RCC 7860 (cell line): ENCODE measurements at regions not wholly inside any gene's neighbourhood (a gene's known extent, or its start where the extent isn't known, plus 50 kb on each side); places are given as distances from the start of the nearest gene placed in this dataset.

Experiments used
- DNase-seq: peaks from one replicate; pipeline ENCODE4 v3.0.0-alpha.2; 2015; ENCODE audit warnings: low spot score
- FAIRE-seq: peaks from 2 replicates; lab custom pipeline; 2012; peaks lifted over from hg19 to GRCh38; lab: Jason Lieb, UNC

DNA sequence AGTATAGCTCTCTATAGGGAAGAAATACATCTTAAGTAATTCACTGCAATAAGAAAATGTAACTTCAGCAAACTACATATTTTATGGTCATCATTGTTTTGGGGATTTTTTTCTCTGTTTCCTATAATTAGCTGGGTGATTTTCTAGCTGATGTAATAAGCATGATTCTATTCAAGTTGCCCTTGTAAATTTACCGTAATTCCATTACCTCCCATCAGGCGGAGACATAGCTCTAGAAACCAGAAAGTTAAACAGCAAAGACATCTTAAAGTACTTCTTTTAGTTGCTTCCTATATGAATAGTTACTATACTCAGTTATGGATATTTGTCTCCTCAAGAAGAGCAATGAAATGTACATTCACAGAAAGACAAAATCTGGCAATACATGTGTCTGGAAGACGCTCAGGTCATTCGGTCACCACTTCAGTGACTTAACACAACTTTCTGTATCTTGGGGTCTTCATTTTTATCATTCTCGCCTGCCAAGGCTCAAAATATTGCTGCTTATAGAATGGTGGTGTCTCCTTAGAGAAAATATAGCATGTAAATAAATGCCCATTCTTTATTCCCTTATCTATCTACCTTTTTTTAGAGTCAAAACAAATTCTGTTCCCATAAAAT is 239.9 kb upstream of the ZC3H12C start:
- FAIRE-seq (peak; percentile 67), DNase-seq (peak; percentile 37)

DNA sequence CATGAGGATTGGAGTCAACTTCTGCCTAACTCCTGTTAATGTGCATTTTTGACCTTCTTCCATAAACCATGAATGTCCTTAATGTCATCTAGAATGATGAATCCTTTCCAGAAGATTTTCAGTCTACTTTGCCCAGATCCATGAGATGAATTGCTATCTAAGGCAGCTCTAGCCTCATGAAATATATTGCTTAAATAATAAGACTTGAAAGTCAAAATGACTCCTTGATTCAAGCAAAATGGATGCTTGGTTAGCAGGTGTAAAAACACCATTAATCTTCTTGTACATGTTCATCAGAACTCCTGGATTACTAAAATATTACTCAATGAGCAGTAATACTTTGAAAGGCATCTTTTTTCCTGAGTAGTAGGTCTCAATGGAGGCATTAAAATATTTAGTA is 238.5 kb upstream of the ZC3H12C start:
- DNase-seq (no peak), FAIRE-seq (no peak)

DNA sequence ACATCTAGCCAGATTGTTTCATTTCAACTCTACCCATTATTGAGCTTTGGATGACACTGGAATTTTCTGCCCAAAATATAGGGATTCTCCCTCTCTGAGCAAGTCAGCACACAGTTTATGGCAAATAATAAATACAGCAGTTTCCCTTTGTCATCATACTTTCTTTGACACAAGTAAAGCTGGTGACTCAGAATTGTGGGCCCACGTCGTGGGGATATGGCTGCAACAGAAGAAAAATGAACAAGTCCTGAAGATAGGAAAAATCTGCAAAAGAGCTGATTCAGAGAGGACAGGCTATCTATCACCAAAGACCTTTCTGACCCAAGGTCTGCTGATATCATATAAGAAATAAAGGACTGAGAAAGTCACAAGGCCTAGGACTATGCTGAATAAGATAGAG is 236.3 kb upstream of the ZC3H12C start:
- FAIRE-seq: no peak
- DNase-seq: no peak

DNA sequence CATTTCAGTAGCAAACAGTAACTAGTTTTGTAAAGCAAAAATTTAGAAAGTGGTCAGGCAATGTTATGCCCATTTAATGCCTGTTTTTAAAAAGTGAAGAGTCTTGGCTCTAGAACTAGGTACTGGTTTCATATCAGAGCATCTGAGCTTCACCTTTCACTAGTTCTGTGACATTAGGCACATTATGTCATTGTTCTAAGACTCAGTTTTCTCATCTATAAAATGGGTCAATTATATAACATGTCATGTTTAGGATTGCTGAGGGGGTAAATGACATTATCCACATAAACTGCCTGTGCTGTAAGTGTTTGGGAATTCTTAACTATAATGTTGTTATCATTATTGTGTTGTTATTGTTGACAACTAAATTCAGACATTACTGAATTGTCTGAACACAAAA is 235.6 kb upstream of the ZC3H12C start:
- FAIRE-seq (no peak), DNase-seq (no peak)

DNA sequence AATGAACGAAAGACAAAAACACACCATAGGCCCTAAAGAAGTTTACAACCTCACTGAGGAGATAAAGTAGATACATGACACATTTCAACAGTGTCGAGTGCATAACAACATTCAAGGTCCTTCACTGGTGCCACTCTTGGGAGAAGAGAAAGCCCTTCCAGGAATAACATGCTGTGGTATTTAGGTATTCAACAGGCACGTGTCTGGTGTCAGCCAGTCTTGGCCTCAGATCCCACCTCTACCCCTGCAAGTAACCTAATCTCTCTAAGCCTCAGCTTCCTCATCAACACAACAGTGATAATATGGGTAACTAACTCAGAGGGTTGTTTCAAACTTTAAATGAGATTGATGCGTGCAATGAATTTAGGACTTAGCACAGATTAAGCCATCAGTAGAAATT is 235.0 kb upstream of the ZC3H12C start:
- DNase-seq (no peak), FAIRE-seq (no peak)

DNA sequence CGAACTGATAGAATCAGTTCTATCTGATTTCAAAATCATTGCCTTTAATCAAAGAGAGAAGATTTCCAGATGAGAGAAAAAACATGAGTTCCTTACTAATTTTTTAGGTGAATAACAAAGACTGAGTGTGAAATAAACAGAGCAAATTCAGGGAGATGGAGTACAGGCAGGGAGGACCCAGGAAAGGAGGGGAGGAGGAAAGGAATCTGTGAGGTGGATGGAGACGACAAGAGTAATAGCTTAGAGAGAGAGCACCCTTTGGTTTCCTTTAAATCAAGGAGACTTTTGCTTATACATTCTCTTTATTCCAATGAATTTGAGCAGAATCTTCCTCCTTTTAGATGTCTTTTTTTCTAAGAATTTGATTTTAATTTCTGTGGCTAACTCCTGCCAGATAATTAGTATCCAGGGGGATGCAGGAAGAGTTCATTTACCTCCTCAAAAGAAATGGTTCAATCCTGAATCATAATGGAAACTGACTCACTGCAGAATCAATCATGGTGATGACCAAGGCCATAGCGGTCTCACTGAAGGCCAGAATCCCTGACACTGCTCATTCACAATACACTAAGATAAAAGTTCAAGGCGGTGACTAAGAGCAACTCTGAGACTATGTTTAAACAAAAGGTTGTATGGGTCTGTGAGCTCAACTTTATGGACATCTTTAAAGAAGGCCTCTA is 234.0 kb upstream of the ZC3H12C start:
- peak; percentile 89 for FAIRE-seq
- peak; percentile 88 for DNase-seq

DNA sequence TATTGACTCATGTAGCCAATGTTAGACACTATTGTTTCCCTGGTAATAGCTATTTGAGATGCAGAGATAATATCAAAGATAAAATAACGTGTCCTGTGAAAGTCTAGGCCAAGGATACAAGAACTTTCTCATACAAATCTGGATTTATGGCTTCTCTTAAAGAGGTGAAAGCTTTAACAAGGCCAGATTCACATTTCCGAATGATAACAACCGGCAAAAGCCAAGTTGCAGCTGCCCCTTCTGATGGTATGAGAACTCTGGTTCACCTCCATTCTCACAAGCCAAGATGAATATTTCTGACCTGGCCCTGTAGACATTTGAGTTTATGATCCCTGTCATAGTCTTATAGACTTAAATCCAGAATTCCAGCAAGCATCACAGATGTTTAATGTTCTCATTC is 230.4 kb upstream of the ZC3H12C start:
- DNase-seq (no peak), FAIRE-seq (no peak)

DNA sequence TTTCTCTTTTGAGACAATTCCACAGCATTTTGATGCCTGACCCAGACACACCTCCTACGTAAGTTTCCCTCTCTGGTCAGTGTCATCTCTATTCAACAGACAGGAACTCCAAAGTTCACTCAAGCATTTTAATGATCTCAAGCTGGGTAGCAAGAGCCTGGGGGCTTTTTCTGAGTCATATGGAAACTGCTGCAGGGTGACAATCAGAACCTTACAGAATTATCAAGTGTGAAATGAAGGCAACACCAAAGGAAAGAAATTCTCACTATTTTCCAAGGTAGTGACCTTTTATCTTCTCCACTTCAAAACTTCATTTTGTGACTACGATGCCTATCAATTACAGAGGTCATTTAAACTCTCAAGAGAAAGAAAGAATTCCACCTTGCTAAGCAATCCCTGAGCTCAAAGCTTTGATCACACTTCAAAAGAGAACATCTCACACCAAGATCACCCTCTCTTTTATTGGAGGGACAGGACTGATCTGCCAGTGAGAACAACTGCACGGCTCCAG is 229.0 kb upstream of the ZC3H12C start:
- FAIRE-seq (peak; percentile 60), DNase-seq (peak; percentile 59)

DNA sequence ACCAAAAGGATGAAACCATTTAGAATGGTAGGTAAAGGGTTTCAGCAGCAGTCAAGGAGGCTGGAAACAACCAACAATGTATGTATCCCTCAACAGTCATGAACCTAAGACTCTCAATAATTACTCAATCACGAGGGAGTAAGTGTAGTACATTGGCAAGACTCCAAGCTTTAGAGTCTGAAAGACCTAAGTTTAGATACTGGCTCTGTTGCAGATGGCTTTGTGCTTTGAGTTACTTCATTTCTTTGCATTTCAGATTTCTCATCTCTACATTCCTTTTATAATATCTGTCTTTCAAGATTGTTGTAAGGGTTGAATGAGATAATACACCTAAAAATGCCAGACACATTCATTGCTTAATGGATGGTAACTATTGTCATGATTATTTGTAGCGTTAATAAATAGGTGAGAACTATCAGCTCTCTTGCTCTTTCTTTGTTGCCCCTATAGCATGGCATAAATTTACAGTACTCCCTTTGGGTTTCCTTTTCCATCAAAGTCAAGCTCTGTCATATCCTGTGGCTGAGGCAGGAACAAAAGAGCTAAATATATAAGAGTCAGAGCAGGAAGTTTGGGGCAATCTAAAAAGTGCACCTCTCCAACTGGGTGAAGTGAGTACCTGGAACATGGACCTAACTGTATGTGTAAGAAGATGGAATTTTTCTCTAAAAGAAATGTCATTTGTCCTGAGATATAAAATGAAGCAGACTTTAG is 228.2 kb upstream of the ZC3H12C start:
- no peak for FAIRE-seq

DNA sequence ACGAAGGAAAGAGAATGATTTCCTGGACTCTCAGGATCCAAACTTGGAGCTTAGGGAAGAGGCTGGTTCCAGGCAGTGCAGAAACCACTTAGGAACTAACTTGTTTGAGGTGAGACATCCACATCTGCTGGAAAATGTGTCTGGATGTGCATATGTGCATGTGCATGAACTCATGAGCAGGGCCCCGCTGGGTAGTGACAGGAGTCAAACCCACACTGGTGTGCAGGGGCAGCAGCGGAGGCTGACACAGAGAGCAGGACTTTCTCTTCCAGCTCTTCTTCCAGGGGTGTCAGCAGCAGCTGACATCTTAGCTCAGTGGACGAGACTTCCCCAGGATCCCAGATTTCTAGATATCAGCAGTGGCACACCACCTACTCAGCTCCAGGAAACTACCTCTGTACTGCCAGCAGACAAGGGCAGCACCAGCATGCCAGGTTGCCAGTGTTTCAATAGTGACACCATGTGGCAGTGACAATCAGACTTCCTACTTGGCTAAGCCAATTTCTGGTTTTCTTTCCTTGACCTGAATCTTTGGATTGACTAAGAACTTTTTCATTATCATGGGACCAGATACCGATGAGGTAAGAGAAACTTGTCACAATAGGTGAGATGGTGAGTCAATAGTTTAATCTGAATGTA is 227.5 kb upstream of the ZC3H12C start:
- FAIRE-seq (no peak), DNase-seq (peak; percentile 15)

More for the DNA sequence above, 228.2 kb upstream of the ZC3H12C start:
- DNase-seq: peak; percentile 24

DNA sequence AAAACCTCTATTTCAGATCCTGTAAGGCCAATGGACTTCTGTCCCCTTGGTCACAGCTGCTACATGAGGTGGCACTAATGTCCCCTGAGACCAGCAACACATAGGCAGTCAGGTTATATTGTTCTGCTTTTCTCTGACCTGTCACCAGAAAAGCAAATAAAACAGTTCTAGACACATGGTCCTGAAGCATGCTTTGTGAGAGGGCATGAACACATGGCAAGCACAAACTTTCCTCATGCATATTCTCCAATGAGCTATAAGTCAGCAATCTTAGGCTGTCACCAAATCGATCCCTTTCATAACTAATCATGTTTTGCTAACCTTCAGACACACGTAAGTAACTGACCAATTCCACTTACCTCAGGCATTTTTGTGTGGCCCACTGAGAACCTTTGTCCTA is 225.4 kb upstream of the ZC3H12C start:
- FAIRE-seq (no peak), DNase-seq (no peak)

DNA sequence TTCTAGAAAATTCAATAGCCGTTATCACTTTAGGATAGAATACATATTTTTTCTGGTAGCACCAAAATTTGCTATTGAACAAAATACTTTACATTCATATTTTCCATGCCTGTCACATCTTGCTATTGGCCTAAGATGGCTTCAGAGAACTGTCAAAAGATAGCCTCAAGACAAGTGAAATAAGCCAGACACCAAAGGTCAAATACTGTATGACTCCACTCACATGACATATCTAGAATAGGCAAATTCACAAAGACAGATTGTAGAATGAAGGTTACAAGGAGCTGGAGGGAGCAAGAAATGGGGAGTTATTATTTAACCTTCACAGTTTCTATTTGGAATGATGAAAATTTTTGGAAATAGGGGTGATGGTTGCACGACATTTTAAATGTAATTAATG is 223.7 kb upstream of the ZC3H12C start:
- DNase-seq (no peak), FAIRE-seq (no peak)

DNA sequence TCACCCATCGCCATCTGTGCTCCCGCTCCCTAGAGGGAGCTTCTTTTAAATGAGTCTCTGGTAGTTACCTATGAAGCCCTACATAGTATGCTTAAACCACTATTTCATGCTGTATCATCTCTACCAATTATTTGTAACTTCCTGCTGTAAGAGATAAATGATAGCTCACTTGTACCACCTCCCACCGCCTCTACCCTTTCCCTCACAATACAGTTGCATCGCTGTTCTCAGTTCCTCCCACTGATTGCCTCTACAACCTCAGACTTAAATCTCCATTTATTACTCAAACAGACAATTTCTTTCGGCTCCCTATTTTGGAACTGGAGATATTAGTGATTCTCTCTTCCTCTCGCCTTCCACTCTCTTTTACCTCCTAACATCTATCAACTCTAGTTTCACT is 222.9 kb upstream of the ZC3H12C start:
- DNase-seq: no peak
- no peak for FAIRE-seq

DNA sequence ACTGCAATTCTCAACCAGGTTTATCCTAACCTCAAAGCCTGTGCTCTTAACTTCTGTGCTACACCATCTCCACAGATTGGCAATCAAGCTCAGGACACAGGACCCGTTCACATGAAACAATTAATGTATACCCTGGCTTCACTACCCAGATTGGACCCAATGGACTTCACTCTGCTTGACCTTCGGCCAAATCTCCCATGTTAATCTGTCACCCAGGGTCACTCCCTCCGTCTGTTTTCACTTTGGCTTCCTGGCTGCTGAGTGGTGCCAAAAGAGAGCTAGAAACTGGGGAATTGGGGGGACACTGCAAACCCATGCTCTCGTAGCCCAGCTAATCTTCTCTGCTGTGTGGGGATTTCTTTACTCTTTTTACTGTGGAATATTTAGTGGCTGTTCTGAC is 216.1 kb upstream of the ZC3H12C start:
- no peak for FAIRE-seq
- DNase-seq: no peak

DNA sequence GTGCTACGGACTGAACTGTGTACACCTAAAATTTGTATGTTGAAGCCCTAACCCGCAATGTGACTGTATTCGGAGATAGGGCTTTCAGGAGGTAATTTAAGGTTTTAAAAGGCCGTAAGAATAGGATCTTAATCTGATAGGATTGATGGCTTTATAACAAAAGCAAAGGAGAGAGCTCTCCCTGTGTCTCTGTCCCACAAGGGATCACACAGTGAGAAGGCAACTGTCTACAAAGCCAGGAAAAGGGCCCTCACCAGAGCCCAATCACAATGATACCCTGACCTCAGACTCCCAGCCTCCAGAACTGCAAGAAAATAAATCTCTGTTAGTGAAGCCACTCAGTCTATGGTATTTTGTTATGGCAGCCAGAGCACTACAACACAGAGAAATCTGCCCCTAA is 208.7 kb upstream of the ZC3H12C start:
- DNase-seq (no peak), FAIRE-seq (no peak)

DNA sequence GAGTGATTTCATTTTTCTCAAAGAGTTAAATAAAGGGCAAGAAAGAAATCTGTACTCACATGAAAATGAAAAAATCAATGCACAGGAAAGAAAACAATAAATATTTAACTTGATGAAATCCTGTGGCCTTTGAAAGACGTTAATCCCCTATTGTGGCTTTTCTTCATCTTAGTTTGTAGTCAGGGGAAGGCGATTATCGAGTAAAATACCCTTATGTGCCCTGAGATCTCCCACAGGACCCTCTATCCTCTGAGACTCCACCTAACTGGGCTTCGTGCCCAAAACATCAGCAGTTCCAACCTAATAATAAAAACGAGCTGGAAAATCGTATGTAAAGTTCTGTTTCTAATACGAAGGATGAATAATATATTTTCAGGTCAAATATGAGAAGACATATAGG is 208.2 kb upstream of the ZC3H12C start:
- DNase-seq (no peak), FAIRE-seq (no peak)

DNA sequence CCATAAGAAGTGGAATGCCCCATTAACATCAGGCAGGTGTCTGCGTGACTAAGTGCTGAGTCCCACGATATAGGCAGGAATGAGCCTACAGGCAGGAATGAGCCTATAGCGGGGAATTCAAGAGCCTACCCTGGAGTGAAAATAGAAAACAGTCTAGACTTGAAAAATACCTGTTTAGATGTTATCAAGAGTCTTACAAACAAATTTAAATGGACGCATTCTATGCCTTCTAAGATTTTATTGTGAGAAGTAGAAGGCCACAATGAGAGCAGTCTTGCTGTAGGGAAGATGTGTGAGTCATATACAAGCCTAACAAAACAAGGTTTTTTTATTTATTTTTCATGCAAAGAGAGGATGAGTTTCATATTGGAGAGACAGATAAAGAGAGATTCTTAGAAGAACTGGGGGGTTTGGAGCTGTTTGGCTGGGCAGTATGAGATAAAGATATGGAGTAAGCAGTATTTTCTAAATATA is 200.8 kb upstream of the ZC3H12C start:
- no peak for FAIRE-seq

DNA sequence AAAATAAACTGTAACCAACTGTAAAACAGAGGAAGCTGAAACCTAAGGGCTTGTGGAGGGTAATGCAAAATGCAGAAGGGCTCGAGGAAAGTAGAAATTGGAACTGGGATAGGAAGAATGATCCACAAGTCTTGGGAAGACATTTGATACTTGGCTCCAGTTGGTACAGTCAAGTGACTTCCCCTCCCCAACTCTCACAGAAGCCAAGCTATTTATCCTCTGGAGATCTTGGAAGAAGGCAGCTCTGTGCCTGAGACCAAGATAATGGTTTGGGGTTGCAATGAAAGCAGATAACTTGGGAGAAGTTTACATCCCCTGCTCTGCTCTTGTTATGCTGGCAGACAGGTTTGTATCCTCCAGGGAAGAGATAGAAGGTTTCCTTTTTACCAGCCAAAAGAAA is 198.9 kb upstream of the ZC3H12C start:
- FAIRE-seq (no peak), DNase-seq (no peak)

More for the DNA sequence above, 200.8 kb upstream of the ZC3H12C start:
- DNase-seq: no peak

DNA sequence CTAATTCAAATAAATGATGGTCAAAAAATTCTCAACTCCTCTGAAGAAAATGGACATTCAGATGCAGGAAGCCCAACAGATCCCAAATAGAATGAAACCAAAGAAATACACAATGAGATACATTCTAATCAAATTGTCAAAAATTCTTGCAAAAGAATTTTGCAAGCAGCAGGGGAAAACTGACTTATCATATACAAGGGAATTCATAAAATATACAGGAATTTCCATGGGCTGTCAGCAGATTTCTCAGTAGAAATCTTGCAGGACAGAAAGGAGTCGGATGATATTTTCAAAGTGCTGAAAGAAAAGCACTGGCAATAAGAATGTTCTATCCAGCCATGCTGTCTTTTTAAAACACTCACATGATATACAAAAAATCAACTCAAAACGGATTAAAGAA is 194.6 kb upstream of the ZC3H12C start:
- no peak for FAIRE-seq
- DNase-seq: no peak

DNA sequence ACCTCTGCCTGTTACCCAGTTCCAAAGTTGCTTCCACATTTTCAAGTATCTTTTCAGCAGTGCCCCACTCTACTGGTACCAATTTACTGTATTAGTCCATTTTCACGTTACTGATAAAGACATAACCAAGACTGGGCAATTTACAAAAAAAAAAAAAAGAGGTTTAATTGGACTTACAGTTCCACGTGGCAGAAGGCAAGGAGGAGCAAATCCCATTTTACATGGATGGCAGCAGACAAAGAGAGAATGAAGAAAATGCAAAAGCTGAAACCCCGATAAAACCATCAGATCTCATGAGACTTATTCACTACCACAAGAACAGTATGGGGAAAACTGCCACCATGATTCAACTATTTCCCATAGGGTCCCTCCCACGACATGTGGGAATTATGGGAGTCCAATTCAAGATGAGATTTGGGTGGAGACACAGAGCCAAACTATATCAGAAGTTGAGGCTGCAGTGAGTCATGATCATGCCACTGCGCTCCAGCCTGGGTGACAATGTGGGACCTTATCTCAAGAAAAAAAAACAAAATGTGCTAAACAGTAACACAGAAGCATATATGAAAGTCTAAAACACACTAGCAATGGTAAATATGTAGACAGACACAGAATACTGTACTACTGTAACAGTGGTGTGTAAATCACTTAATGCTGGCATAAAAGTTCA is 190.3 kb upstream of the ZC3H12C start:
- FAIRE-seq (no peak), DNase-seq (no peak)

DNA sequence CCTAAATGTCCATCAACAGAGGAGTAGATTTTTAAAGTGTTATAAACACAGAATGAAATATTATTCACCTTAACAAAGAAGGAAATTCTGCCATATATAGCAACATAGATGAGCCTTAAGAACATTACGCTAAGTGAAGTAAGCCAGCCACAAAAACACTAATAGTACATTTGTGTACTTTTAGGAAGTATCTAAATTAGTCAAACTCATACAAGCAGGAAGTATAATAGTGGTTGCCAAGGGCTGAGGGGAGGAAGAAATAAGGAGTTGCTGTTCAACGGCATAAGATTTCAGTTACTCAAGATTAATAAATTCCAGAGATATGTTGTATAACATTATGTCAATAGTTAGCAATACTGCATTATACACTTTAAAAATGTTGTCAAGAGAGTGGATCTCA is 181.7 kb upstream of the ZC3H12C start:
- DNase-seq: no peak
- FAIRE-seq: no peak
